Loucy (cell line): ENCODE measurements at regions not wholly inside any gene's neighbourhood (a gene's known extent, or its start where the extent isn't known, plus 50 kb on each side); places are given as distances from the start of the nearest gene placed in this dataset.

ENCODE experiments used
- H2AFZ ChIP-seq: fragments of 200-600 bp; sonication (generic); 2 replicates; pipeline ENCODE4 v1.6.0; 2016; ENCODE audit warnings: antibody characterized with exemption, mild to moderate bottlenecking, low read length, moderate library complexity
- H3F3A ChIP-seq: fragments of 200-600 bp; 2 replicates; pipeline ENCODE4 v1.6.0; 2016; ENCODE audit warnings: antibody characterized with exemption, low read depth, mild to moderate bottlenecking
- H3K27me3 ChIP-seq: fragments of 200-600 bp; sonication (generic); 2 replicates; pipeline ENCODE4 v1.6.1; 2014; ENCODE audit warnings: low read length, mild to moderate bottlenecking; ENCODE audit not compliant: insufficient read depth, poor library complexity, severe bottlenecking
- H3K36me3 ChIP-seq: fragments of 200-600 bp; sonication (generic); 2 replicates; pipeline ENCODE4 v1.6.1; 2016; ENCODE audit warnings: low read length; ENCODE audit not compliant: insufficient read depth
- H3K4me1 ChIP-seq: fragments of 200-600 bp; sonication (generic); 2 replicates; pipeline ENCODE4 v1.5.1; 2014; ENCODE audit warnings: low read length, mild to moderate bottlenecking; ENCODE audit not compliant: insufficient read depth, poor library complexity, severe bottlenecking
- H3K4me2 ChIP-seq: fragments of 200-600 bp; sonication (generic); 2 replicates; pipeline ENCODE4 v1.6.0; 2014; ENCODE audit warnings: antibody characterized with exemption, low read length, low read depth, mild to moderate bottlenecking; ENCODE audit not compliant: poor library complexity, severe bottlenecking
- H3K4me3 ChIP-seq: fragments of 200-600 bp; sonication (generic); 2 replicates; pipeline ENCODE4 v1.5.1; 2014; ENCODE audit warnings: low read length, mild to moderate bottlenecking, mixed read lengths; ENCODE audit not compliant: poor library complexity, severe bottlenecking
- H3K79me2 ChIP-seq: fragments of 200-600 bp; sonication (generic); 2 replicates; pipeline ENCODE4 v1.6.1; 2014; ENCODE audit warnings: low read length; ENCODE audit not compliant: insufficient read depth
- H3K9ac ChIP-seq: fragments of 200-600 bp; sonication (generic); 2 replicates; pipeline ENCODE4 v1.6.0; 2014; ENCODE audit warnings: mild to moderate bottlenecking, low read depth, low read length, moderate library complexity; ENCODE audit not compliant: poor library complexity, severe bottlenecking
- H3K9me2 ChIP-seq: fragments of 200-600 bp; sonication (generic); replicated peaks from 2 replicates; pipeline ENCODE4 v1.6.1; 2016; ENCODE audit warnings: low read depth, low read length, mixed read lengths
- H3K9me3 ChIP-seq: fragments of 200-600 bp; sonication (generic); 2 replicates; pipeline ENCODE4 v1.6.1; 2014; ENCODE audit warnings: mild to moderate bottlenecking, antibody characterized with exemption, low read length, low read depth; ENCODE audit not compliant: insufficient read depth
- H4K20me1 ChIP-seq: fragments of 200-600 bp; sonication (generic); 2 replicates; pipeline ENCODE4 v1.6.0; 2014; ENCODE audit warnings: antibody characterized with exemption, low read length, mild to moderate bottlenecking; ENCODE audit not compliant: insufficient read depth, poor library complexity, severe bottlenecking
- EZH2phosphoT487 ChIP-seq: fragments of 200-600 bp; IDR thresholded peaks from 2 replicates; pipeline ENCODE4 v1.6.1; 2018; ENCODE audit warnings: antibody characterized with exemption, mild to moderate bottlenecking, moderate library complexity, borderline replicate concordance
- TF ChIP-seq, protein P1 (sequence below): fragments of 200-600 bp; sonication (generic); conservative IDR thresholded peaks from 2 replicates; pipeline ENCODE4 v1.5.1; 2014; ENCODE audit warnings: mild to moderate bottlenecking, antibody characterized with exemption, low read length

DNA sequence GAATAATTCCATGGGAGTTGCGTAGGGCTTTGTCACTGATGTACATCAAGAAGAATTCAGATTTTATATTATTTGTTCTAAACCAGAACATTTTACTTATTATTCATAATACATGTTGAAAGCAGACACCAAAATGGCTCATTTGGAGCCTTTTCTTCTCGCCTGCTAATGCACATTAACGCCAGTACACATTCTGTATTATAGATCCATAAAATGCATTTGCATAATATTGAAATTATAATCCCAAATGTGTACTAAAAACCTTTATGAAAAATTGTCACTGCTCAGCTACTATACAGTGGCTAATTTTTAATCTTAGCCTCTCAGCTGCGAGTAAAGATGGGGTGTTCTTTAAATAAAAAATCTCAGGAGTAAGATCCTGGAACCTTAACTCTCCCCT lies 452.2 kb upstream of the HNRNPA3 start:
- TF ChIP-seq EZH2phosphoT487: no peak
- TF ChIP-seq, protein P1, sequence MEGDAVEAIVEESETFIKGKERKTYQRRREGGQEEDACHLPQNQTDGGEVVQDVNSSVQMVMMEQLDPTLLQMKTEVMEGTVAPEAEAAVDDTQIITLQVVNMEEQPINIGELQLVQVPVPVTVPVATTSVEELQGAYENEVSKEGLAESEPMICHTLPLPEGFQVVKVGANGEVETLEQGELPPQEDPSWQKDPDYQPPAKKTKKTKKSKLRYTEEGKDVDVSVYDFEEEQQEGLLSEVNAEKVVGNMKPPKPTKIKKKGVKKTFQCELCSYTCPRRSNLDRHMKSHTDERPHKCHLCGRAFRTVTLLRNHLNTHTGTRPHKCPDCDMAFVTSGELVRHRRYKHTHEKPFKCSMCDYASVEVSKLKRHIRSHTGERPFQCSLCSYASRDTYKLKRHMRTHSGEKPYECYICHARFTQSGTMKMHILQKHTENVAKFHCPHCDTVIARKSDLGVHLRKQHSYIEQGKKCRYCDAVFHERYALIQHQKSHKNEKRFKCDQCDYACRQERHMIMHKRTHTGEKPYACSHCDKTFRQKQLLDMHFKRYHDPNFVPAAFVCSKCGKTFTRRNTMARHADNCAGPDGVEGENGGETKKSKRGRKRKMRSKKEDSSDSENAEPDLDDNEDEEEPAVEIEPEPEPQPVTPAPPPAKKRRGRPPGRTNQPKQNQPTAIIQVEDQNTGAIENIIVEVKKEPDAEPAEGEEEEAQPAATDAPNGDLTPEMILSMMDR: no peak
- no peaks in the 10 kb centered on the region for H3K27me3 ChIP-seq
- H3K4me2 ChIP-seq: no peak overlapping the region
- no peaks in the 10 kb centered on the region for H3K9me2 ChIP-seq
- no peak overlapping the region for H3K9ac ChIP-seq
- H4K20me1 ChIP-seq: no peaks in the 10 kb centered on the region
- no peaks in the 10 kb centered on the region for H3K79me2 ChIP-seq
- peaks cover 5% of the 10 kb centered on the region for H3K4me1 ChIP-seq
- H3K4me3 ChIP-seq: no peak overlapping the region
- no peak overlapping the region for H2AFZ ChIP-seq
- H3K9me3 ChIP-seq: no peaks in the 10 kb centered on the region
- H3F3A ChIP-seq: no peaks in the 10 kb centered on the region
- H3K36me3 ChIP-seq: no peaks in the 10 kb centered on the region

DNA sequence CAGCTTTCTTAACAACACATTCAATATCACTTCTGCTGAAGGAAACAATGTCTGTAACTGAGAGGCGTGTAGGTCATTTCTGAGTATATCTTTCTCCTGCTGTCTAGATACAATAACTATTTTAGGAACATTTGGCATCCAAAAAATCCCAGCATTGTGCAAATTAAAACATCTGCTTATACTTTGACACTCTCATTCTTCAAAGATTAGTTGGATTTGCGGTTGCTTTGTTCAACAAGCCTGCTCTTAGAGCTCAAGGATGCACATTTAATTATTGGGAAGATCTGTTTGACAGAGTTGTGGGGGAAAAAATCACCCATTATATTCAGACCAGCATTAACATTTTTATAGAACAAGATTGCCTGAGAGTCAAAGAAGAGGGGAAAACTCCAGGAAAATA lies 449.5 kb upstream of the HNRNPA3 start:
- Histone ChIP-seq H3K36me3 (no peaks in the 10 kb centered on the region), H3K4me3 (no peak overlapping the region), H2AFZ (no peak overlapping the region), H3K9me2 (no peaks in the 10 kb centered on the region), H3K4me1 (peaks cover 2% of the 10 kb centered on the region), H3F3A (no peaks in the 10 kb centered on the region), H4K20me1 (no peaks in the 10 kb centered on the region), H3K9ac (no peak overlapping the region), H3K27me3 (no peaks in the 10 kb centered on the region), H3K79me2 (no peaks in the 10 kb centered on the region), H3K4me2 (no peak overlapping the region), H3K9me3 (no peaks in the 10 kb centered on the region)
- no peak for TF ChIP-seq EZH2phosphoT487
- TF ChIP-seq, protein P1: no peak

DNA sequence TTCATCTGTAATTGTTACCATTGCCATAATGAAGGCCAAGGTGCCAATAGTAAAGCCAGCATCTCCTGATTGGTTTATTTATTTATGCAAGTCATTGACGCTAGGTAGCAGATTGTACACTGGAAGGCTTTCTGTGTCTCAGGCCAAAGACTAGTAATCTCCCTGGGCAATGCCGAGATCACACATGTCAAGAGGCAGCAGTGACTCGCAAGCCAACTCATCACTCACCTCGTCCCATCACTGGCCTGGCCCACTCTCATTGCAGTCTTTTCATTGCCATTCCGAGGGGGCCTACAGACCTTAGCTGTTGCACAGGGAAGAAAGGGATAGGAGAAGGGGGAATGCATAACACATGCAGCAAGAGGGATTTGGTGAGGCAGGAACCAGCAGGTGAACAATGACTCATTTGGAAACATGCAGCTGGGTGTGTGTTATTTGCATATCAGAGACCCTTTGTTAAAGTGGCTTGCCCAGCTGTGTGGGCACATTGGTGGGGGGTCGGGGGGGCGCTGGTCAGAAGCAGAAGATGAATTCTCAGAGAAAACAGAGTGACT lies 448.7 kb upstream of the HNRNPA3 start:
- no peak overlapping the region for H2AFZ ChIP-seq
- H3K9ac ChIP-seq: no peak overlapping the region
- TF ChIP-seq EZH2phosphoT487: no peak
- TF ChIP-seq, protein P1: no peak
- no peaks in the 10 kb centered on the region for H3K9me2 ChIP-seq
- H3K27me3 ChIP-seq: no peaks in the 10 kb centered on the region
- H3K4me1 ChIP-seq: peaks cover 10% of the 10 kb centered on the region
- no peaks in the 10 kb centered on the region for H3K79me2 ChIP-seq
- no peaks in the 10 kb centered on the region for H3F3A ChIP-seq
- no peaks in the 10 kb centered on the region for H3K36me3 ChIP-seq
- no peak overlapping the region for H3K4me2 ChIP-seq
- no peaks in the 10 kb centered on the region for H3K9me3 ChIP-seq
- no peak overlapping the region for H3K4me3 ChIP-seq
- no peaks in the 10 kb centered on the region for H4K20me1 ChIP-seq
